Esophagus (tissue), 2 donors: ENCODE measurements at regions not wholly inside any gene's neighbourhood (a gene's known extent, or its start where the extent isn't known, plus 50 kb on each side); places are given as distances from the start of the nearest gene placed in this dataset.

Experiments
- H3K27ac ChIP-seq, 2 donors: one replicate each; pipeline ENCODE4 v1.5.1; 2013; ENCODE audit warnings: low read depth in 2 of 2, mild to moderate bottlenecking in 2 of 2, inconsistent platforms in 1 of 2, low read length in 1 of 2, moderate library complexity in 1 of 2
- H3K27me3 ChIP-seq, 2 donors: one replicate each; pipeline ENCODE4 v1.6.1; 2013; ENCODE audit warnings: low read length in 2 of 2, control low read depth in 1 of 2, mild to moderate bottlenecking in 1 of 2; ENCODE audit not compliant: insufficient read depth in 2 of 2, control insufficient read depth in 1 of 2
- H3K36me3 ChIP-seq, 2 donors: one replicate each; pipeline ENCODE4 v1.6.1; 2013; ENCODE audit warnings: low read length in 1 of 2; ENCODE audit not compliant: control insufficient read depth in 2 of 2, insufficient read depth in 2 of 2
- H3K4me1 ChIP-seq, 2 donors: one replicate each; pipeline ENCODE4 v1.6.1; 2013; ENCODE audit warnings: low read length in 1 of 2; ENCODE audit not compliant: control insufficient read depth in 2 of 2, insufficient read depth in 2 of 2
- H3K4me3 ChIP-seq, 2 donors: one replicate each; pipeline ENCODE4 v1.5.1; 2013; ENCODE audit warnings: low read length in 2 of 2, mild to moderate bottlenecking in 2 of 2, low read depth in 1 of 2, moderate library complexity in 1 of 2
- H3K9me3 ChIP-seq, 2 donors: one replicate each; pipeline ENCODE4 v1.6.1; 2013; ENCODE audit warnings: mild to moderate bottlenecking in 2 of 2, low read depth in 1 of 2, low read length in 1 of 2, moderate library complexity in 1 of 2; ENCODE audit not compliant: control insufficient read depth in 2 of 2, insufficient read depth in 1 of 2
- WGBS, 2 donors: extraction: QIAGEN DNeasy Blood & Tissue Kit; methylation state at CpG; one replicate each; pipeline ENCODE4 v1.1.7; 2013; 5-methylcytosine and 5-hydroxymethylcytosine counted together
- donor health status: healthy with polysubstance abuse.
- donor health status: Bipolar disorder and iron deficiency.

DNA sequence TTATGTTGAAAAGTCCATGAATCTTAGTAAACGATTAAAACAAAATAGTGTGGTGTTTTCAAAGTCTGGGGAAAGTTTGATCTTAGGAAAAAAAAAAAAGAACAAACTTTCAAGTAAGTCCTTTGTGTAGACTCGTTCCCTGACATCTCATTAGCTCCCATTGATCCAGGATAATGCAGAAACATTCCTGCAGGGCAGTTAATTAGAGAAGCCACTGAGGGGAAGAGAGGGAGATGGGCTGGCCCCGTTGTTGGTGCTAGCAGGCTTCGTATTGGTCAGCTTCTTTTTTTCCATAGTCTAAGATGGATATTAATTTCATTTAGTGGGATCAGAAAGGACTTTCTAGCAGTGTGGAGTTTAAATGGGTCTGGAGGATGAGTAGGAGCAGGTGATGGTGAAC is 340.2 kb downstream of the DRD1 start:
- Histone ChIP-seq H3K4me1 (no peaks in the 10 kb centered on the region), H3K4me3 (no peak overlapping the region), H3K9me3 (peaks cover 0 to 2% of the 10 kb centered on the region in 2 donors), H3K36me3 (no peaks in the 10 kb centered on the region), H3K27ac (no peak overlapping the region), H3K27me3 (no peaks in the 10 kb centered on the region)
- WGBS, 2 donors = 43 to 45% methylated on average over 4 of the region's 4 CpGs

DNA sequence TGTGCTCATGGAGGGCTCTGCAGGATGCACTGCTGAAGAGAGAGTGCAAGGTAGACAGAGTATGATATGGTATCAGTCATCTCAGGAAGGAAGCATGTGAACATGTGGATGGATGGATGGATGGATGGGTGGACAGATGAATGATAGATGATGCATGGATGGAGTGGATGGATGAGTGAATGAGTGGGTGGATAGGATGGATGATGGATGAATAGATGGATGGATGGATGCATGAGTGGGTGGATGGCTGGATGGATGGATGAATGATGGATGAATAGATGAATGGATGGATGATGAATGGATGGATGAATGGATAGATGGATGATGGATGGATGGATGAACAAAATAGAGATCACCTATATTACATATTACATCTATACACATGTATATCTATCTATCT is 341.3 kb downstream of the DRD1 start:
- H3K9me3 ChIP-seq = peaks cover 0 to 2% of the 10 kb centered on the region in 2 donors
- no peaks in the 10 kb centered on the region for H3K36me3 ChIP-seq
- H3K27ac ChIP-seq = no peak overlapping the region
- no peaks in the 10 kb centered on the region for H3K4me1 ChIP-seq
- H3K4me3 ChIP-seq = no peak overlapping the region
- H3K27me3 ChIP-seq = no peaks in the 10 kb centered on the region

DNA sequence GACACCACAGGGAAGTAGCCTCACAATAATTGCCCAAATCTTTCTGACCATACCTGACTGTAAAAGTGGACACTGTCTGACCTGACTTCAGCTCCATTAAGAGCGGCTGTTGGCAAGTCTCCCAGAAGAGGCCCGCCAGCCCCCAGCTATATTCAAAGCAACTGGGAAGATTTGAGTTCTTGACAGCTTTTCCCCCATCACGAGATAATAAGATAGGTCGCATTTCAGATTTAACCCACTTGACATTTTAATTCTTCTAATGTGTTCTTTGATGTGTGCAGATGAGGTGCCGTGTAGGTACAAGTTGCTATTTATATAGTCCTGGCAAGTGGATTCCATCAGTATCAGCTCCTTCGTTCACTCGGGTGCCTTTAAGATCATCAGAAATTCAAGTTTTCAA is 345.7 kb downstream of the DRD1 start:
- Histone ChIP-seq H3K9me3 (no peaks in the 10 kb centered on the region), H3K4me3 (no peak overlapping the region), H3K4me1 (no peaks in the 10 kb centered on the region), H3K27ac (no peak overlapping the region), H3K27me3 (no peaks in the 10 kb centered on the region), H3K36me3 (no peaks in the 10 kb centered on the region)
- 70 to 71% methylated on average over 7 of the region's 7 CpGs for WGBS, 2 donors

DNA sequence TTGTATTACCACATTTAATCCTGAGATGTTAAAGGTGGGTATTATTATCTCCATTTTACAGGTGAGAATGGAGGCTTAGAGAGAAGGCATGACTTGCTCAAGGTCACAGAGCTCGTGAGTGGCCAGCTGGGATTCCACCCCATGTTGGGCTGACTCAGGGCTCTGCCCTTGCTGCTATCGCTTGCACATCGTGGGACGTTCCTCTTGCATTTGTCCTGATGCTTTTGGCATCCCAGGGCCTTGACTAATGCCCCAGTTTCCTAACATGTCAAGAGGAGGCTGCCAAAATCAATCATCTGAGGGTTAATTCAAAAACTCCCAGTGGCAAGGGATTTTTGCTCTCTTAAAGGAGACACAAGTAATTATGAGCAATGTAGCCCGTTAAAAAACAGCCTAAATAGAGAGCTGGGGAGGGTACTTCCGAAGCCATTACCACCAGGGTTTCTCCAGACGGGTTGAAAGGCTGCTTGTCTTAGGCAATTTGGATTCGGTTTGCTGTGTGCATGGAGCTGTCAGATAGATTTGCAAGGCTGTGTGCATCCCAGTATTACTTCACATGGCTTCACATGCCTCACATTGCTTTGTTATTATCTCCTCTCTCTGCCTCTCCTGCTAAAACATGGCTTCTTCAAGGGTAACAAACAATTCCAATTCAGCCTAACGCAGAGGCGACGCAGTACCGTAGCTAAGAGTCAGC is 347.4 kb downstream of the DRD1 start:
- no peak overlapping the region for H3K4me3 ChIP-seq
- 74% methylated on average over 12 of the region's 12 CpGs for WGBS, 2 donors
- no peaks in the 10 kb centered on the region for H3K36me3 ChIP-seq
- no peaks in the 10 kb centered on the region for H3K4me1 ChIP-seq
- H3K9me3 ChIP-seq = no peaks in the 10 kb centered on the region
- no peaks in the 10 kb centered on the region for H3K27me3 ChIP-seq
- H3K27ac ChIP-seq = no peak overlapping the region

DNA sequence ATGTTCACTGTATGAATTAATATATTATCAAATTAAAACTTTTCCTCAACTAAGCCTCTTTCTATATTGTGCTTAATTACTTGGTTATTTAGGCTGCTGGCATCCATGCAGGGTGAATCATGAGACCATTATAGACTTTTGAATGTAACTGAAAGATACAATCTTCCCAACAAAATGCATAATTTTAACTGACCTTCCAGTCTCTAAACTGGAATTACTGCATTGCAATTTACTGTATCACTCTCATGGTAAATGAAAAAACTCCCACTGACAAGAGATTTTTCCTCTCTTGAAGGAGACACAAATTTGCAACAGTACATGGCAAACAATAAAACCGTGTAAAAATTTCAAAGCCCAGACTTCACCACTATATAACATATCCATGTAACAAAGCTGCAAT is 349.5 kb downstream of the DRD1 start:
- 72 to 77% methylated on average over 1 of the region's 1 CpG for WGBS, 2 donors
- no peaks in the 10 kb centered on the region for H3K4me1 ChIP-seq
- no peak overlapping the region for H3K27ac ChIP-seq

DNA sequence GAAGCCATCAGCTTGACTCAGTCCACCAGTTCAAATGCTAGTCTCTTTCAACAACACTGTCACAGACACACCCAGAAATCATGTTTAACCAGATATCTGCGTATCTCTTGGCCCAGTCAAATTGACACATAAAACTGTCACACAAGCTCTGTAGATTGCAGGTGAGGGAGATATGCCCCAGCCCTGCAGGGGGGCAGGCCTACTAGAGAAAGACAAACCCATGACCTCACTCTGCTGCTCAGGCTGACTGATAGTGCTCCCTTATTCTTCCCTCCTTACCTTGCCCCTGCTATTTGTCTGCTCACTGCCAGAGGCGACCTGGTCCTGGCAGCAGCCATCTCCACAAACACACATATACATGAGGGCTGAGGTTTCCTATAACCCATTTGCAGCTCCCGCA is 351.3 kb downstream of the DRD1 start:
- 62 to 76% methylated on average over 3 of the region's 3 CpGs for WGBS, 2 donors
- Histone ChIP-seq H3K27ac (no peak overlapping the region), H3K4me3 (no peak overlapping the region), H3K36me3 (no peaks in the 10 kb centered on the region), H3K4me1 (no peaks in the 10 kb centered on the region), H3K9me3 (no peaks in the 10 kb centered on the region), H3K27me3 (peaks cover 0 to 3% of the 10 kb centered on the region in 2 donors)

More for the DNA sequence above, 349.5 kb downstream of the DRD1 start:
- H3K9me3 ChIP-seq = no peaks in the 10 kb centered on the region
- no peaks in the 10 kb centered on the region for H3K36me3 ChIP-seq
- H3K27me3 ChIP-seq = peaks cover 0 to 3% of the 10 kb centered on the region in 2 donors
- H3K4me3 ChIP-seq = no peak overlapping the region

DNA sequence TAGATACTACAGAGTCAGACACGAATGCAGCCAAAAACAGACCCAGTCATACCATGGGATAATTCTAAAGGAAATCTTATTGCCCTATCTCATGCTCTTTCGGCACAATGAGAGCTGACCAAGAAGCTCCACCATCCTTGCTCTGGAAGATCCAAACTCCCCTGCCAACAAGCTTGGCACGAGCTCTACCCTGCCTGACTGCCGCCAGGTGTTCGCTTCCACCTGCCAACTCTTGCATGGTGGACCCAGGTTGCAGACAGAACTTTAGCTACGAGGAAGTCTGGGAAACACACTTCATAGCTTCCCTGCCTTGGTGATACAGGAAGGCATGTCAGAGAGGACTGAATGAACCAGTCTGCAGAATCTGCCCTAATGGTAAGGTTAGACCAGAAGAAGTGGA is 355.0 kb downstream of the DRD1 start:
- H3K4me1 ChIP-seq = no peaks in the 10 kb centered on the region
- WGBS, 2 donors = 62 to 68% methylated on average over 6 of the region's 6 CpGs
- no peaks in the 10 kb centered on the region for H3K9me3 ChIP-seq
- H3K4me3 ChIP-seq = no peak overlapping the region
- no peaks in the 10 kb centered on the region for H3K36me3 ChIP-seq
- peaks cover 0 to 3% of the 10 kb centered on the region in 2 donors for H3K27me3 ChIP-seq
- no peak overlapping the region for H3K27ac ChIP-seq

DNA sequence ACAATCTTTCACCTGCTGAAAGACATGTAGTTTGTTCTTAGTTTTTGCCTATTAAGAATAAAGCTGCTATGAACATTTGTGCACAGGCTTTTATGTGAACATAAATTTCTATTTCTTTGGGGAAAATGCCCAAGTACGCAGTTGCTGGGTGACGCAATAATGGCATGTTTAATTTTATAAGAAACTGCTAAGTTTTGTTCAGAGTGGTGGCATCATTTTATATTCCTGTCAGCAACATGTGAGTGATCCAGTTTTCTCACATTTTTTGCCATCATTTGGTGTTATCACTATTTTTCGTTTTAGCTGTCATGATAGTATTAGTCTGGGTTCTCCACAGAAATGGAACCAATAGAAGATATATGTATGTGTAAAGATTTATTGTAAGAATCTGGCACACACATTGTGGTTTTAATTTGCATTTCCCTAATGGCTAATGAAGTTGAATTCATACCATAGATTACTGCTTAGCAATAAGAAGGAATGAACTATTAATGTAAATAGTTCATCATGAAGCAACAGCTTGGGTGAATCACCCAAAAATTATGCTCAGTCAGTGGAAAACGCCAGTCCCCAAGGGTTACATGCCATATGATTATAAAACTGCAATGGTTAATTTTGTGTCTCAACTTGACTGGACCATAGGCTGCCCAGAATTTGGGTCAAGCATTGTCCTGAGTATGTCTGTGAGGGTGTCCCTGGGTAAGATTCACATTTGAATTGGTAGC is 358.6 kb downstream of the MSX2 start:
- H3K27me3 ChIP-seq = no peaks in the 10 kb centered on the region
- no peaks in the 10 kb centered on the region for H3K4me1 ChIP-seq
- H3K9me3 ChIP-seq = peaks cover 0 to 2% of the 10 kb centered on the region in 2 donors
- H3K4me3 ChIP-seq = no peak overlapping the region
- H3K36me3 ChIP-seq = no peaks in the 10 kb centered on the region
- H3K27ac ChIP-seq = no peak overlapping the region
- WGBS, 2 donors = 73 to 81% methylated on average over 4 of the region's 4 CpGs

DNA sequence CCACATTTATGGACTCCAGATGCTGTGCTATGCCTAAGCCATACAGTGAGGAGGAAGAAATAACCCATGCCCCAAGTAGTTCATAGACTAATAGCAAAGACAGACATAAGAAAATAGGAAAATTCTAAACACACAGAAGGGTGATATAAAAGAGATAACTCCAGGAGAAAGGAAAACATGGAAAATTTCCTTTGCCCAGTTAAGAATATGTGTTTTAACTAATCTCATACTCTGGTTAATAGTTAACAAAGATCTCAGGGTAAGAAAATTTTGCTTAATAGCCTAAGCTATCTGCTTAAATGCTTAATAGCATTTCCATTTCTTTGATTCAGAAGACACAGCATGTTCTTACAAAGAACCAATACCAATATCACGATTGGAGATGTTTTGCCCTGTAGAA is 358.0 kb downstream of the MSX2 start:
- H3K9me3 ChIP-seq = peaks cover 0 to 2% of the 10 kb centered on the region in 2 donors
- no peaks in the 10 kb centered on the region for H3K36me3 ChIP-seq
- H3K4me3 ChIP-seq = no peak overlapping the region
- H3K27me3 ChIP-seq = no peaks in the 10 kb centered on the region
- WGBS, 2 donors = 49 to 51% methylated on average over 1 of the region's 1 CpG
- no peaks in the 10 kb centered on the region for H3K4me1 ChIP-seq
- no peak overlapping the region for H3K27ac ChIP-seq

DNA sequence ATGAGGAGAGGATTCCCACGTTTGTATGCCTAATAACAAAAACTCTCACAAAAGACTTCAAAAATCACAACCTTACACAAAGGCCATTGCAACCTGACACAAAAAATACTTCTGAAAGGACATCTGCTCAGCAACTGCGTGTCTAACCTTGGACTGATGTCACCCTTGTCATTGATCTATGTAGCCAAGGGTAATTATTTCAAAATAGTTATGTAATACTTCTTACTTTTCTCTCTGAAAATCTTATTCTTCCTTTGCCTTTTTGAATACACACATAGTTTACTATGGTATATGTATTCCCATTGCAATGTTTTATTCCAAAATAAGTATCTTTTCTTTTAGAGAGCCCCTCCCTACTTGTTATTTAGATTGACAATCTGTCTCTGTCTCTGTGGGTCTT is 355.3 kb downstream of the MSX2 start:
- Histone ChIP-seq H3K36me3 (no peaks in the 10 kb centered on the region), H3K9me3 (peaks cover 0 to 2% of the 10 kb centered on the region in 2 donors), H3K4me3 (no peak overlapping the region), H3K27me3 (no peaks in the 10 kb centered on the region), H3K27ac (no peak overlapping the region), H3K4me1 (no peaks in the 10 kb centered on the region)
- 60 to 66% methylated on average over 2 of the region's 2 CpGs for WGBS, 2 donors
